K562 (cell line): ENCODE measurements at regions not wholly inside any gene's neighbourhood (a gene's known extent, or its start where the extent isn't known, plus 50 kb on each side); places are given as distances from the start of the nearest gene placed in this dataset.

Experiments
- ATAC-seq: fragments of 200-7000 bp; cut with Tn5 transposase; 3 replicates; pipeline ENCODE4 v1.9.1; 2020; ENCODE audit warnings: moderate library complexity
- BruUV-seq: library from RNA; stranded (reverse); fragments of 400-500 nt; replicated peaks from 2 replicates; lab custom pipeline; 2021; lab: Mats Ljungman, UMichigan
- CTCF ChIA-PET: fragments of 300-600 bp; formaldehyde crosslinking; extraction: SDS; loops from one replicate; lab custom pipeline; 2021; ENCODE audit warnings: low intra/inter-chr PET ratio; lab: Yijun Ruan, JAX
- POLR2A ChIA-PET: fragments of 300-600, 350-650 bp; sonication (Branson Sonifier 250); formaldehyde crosslinking; extraction: SDS; loops from one replicate; lab custom pipeline; 2021; ENCODE audit warnings: antibody characterized with exemption, inconsistent platforms; lab: Yijun Ruan, JAX
- DNase-seq, 4 experiments: peaks; one replicate each; pipeline versions ENCODE4 v3.0.0 to v3.0.0-alpha.2; 2011 to 2018; ENCODE audit warnings: low spot score in 3 of 4, mixed read lengths in 3 of 4; ENCODE audit errors: extremely low read depth in 1 of 4
- FAIRE-seq: peaks from 2 replicates; lab custom pipeline; 2011; peaks lifted over from hg19 to GRCh38; lab: Jason Lieb, UNC
- H2AFZ ChIP-seq: 2 replicates; pipeline ENCODE4 v1.6.0; 2011; ENCODE audit warnings: low read depth, low read length, control low read depth, inconsistent platforms
- H3K27ac ChIP-seq: fragments of 200-600 bp; 3 replicates; pipeline ENCODE4 v1.8.0; 2011; ENCODE audit warnings: low read depth, mild to moderate bottlenecking, control low read depth, inconsistent platforms, low read length, moderate library complexity, mixed read lengths; ENCODE audit errors: extremely low read depth
- H3K27me3 ChIP-seq, 2 experiments: fragments of 300-600 bp in 1 of 2; 2 replicates in 1 of 2; 3 replicates in 1 of 2; pipeline versions ENCODE4 v1.6.0 to v1.8.0; 2011; ENCODE audit warnings: inconsistent platforms in 2 of 2, low read length in 2 of 2, mild to moderate bottlenecking in 1 of 2, mixed read lengths in 1 of 2, moderate library complexity in 1 of 2; ENCODE audit not compliant: control insufficient read depth in 2 of 2, insufficient read depth in 2 of 2
- H3K36me3 ChIP-seq: fragments of 300-600 bp; 3 replicates; pipeline ENCODE4 v1.8.0; 2011; ENCODE audit warnings: mild to moderate bottlenecking, low read length, inconsistent platforms; ENCODE audit not compliant: control insufficient read depth, insufficient read depth
- H3K4me1 ChIP-seq, 2 experiments: fragments of 200-600 bp in 1 of 2; replicated peaks in 1 of 2; 2 replicates in 1 of 2; 3 replicates in 1 of 2; pipeline versions ENCODE4 v1.5.1 to v1.8.0; 2011; ENCODE audit warnings: inconsistent platforms in 2 of 2, low read length in 2 of 2, mild to moderate bottlenecking in 1 of 2, mixed read lengths in 1 of 2, moderate library complexity in 1 of 2; ENCODE audit not compliant: control insufficient read depth in 2 of 2, insufficient read depth in 2 of 2
- H3K4me2 ChIP-seq: 2 replicates; pipeline ENCODE4 v1.6.1; 2011; ENCODE audit warnings: low read length, control low read depth, inconsistent platforms, mixed read lengths; ENCODE audit not compliant: insufficient read depth
- H3K4me3 ChIP-seq: fragments of 200-600 bp; sonication (generic), shearing (Covaris generic); 2 replicates; pipeline ENCODE4 v1.5.1; 2016; ENCODE audit warnings: control low read depth, inconsistent platforms
- H3K79me2 ChIP-seq: fragments of 200-600 bp; 3 replicates; pipeline ENCODE4 v1.8.0; 2011; ENCODE audit warnings: low read length, inconsistent platforms; ENCODE audit not compliant: control insufficient read depth, insufficient read depth
- H3K9ac ChIP-seq, 2 experiments: 2 replicates each; pipeline versions ENCODE4 v1.6.0 to v1.6.1; 2011; ENCODE audit warnings: low read depth in 2 of 2, low read length in 2 of 2, control low read depth in 1 of 2, inconsistent platforms in 1 of 2, mild to moderate bottlenecking in 1 of 2, mixed read lengths in 1 of 2; ENCODE audit not compliant: insufficient read depth in 1 of 2
- H3K9me1 ChIP-seq: one replicate; pipeline ENCODE4 v1.6.0; 2011; ENCODE audit warnings: inconsistent platforms, mild to moderate bottlenecking, low read length, moderate library complexity; ENCODE audit not compliant: control insufficient read depth, insufficient read depth
- H3K9me3 ChIP-seq: replicated peaks from 2 replicates; pipeline ENCODE4 v1.5.1; 2011; ENCODE audit warnings: low read depth, low read length, inconsistent platforms; ENCODE audit not compliant: control insufficient read depth, insufficient read depth
- H4K20me1 ChIP-seq: replicated peaks from 2 replicates; pipeline ENCODE4 v1.6.1; 2011; ENCODE audit warnings: low read length, inconsistent platforms, mixed read lengths; ENCODE audit not compliant: control insufficient read depth, insufficient read depth
- CBFA2T2 ChIP-seq: fragments of 450-650 bp; conservative IDR thresholded peaks from 2 replicates; pipeline ENCODE4 v1.6.1; 2017; ENCODE audit warnings: mild to moderate bottlenecking
- DNMT1 ChIP-seq: fragments of 450-650 bp; IDR thresholded peaks from 2 replicates; pipeline ENCODE4 v1.6.1; 2016; ENCODE audit warnings: antibody characterized with exemption, mild to moderate bottlenecking
- DPF2 ChIP-seq: fragments of 450-650 bp; IDR thresholded peaks from 2 replicates; pipeline ENCODE4 v1.6.1; 2016
- FOXA1 ChIP-seq: fragments of 450-650 bp; IDR thresholded peaks from 2 replicates; pipeline ENCODE4 v1.6.1; 2016; ENCODE audit warnings: mild to moderate bottlenecking, borderline replicate concordance
- NR2C2 ChIP-seq, 2 experiments: fragments of 200-800 bp in 1 of 2; sonication (Bioruptor generic) in 1 of 2; sonication (generic) in 1 of 2; formaldehyde crosslinking in 1 of 2; IDR thresholded peaks; 2 replicates each; pipeline versions ENCODE4 v1.6.1 to v1.8.0; 2016 to 2022; ENCODE audit warnings: mild to moderate bottlenecking in 1 of 2, missing compliant biosample characterization in 1 of 2, missing genetic modification characterization in 1 of 2, missing genetic modification reagents in 1 of 2
- SETDB1 ChIP-seq: IDR thresholded peaks from one replicate; pipeline ENCODE4 v1.6.1; 2012; ENCODE audit warnings: low read length, control low read depth, inconsistent platforms
- ZBTB17 ChIP-seq: fragments of 450-650 bp; formaldehyde crosslinking; IDR thresholded peaks from 2 replicates; pipeline ENCODE4 v1.4.0; 2020; ENCODE audit warnings: mild to moderate bottlenecking
- ZNF79 ChIP-seq: fragments of 250-450 bp; sonication (Bioruptor Pico); IDR thresholded peaks from 2 replicates; pipeline ENCODE4 v1.4.0; 2020; ENCODE audit warnings: low read depth, mild to moderate bottlenecking, moderate library complexity
- WGBS: fragments of 100-300 bp; shearing (Covaris generic); methylation state at CpG from one replicate; pipeline ENCODE4 v1.1.6; 2016; ENCODE audit warnings: low coverage, mixed read lengths; ENCODE audit not compliant: insufficient coverage; ENCODE audit errors: missing lambda C conversion rate; 5-methylcytosine and 5-hydroxymethylcytosine counted together
- in situ Hi-C: fragments of 300-500 bp; cut with MboI; formaldehyde crosslinking; loops from 4 replicates; pipeline ENCODE4 v1.15.0; 2018; ENCODE audit warnings: inconsistent platforms, mixed read lengths
- intact Hi-C: fragments of 100-400 bp; cut with micrococcal nuclease; formaldehyde crosslinking; loops from 2 replicates; pipeline ENCODE4 v1.14.2; 2022
- TF ChIP-seq, protein P1 (sequence below), 2 experiments: IDR thresholded peaks in 1 of 2; conservative IDR thresholded peaks in 1 of 2; 2 replicates each; pipeline ENCODE4 v1.6.1; 2016; ENCODE audit warnings: low read depth in 2 of 2, mild to moderate bottlenecking in 1 of 2, missing compliant biosample characterization in 1 of 2, missing genetic modification characterization in 1 of 2, moderate library complexity in 1 of 2
- TF ChIP-seq, protein P2 (sequence below): fragments of 250-450 bp; sonication (Bioruptor Pico); IDR thresholded peaks from 2 replicates; pipeline ENCODE4 v1.5.0; 2021
- TF ChIP-seq, protein P3 (sequence below): fragments of 450-650 bp; IDR thresholded peaks from 2 replicates; pipeline ENCODE4 v1.6.1; 2014; ENCODE audit warnings: low read depth, mild to moderate bottlenecking, moderate library complexity, borderline replicate concordance
- TF ChIP-seq, protein P4 (sequence below): fragments of 450-650 bp; IDR thresholded peaks from 2 replicates; pipeline ENCODE4 v1.6.1; 2016; ENCODE audit warnings: mild to moderate bottlenecking
- TF ChIP-seq, protein P5 (sequence below), 3 experiments: fragments of 200-800 bp in 1 of 3; sonication (Bioruptor generic) in 1 of 3; sonication (generic) in 1 of 3; formaldehyde crosslinking in 1 of 3; IDR thresholded peaks; 2 replicates each; pipeline versions ENCODE4 v1.6.1 to v1.8.0; 2016 to 2022; ENCODE audit warnings: mild to moderate bottlenecking in 2 of 3, missing compliant biosample characterization in 2 of 3, missing genetic modification characterization in 2 of 3, missing genetic modification reagents in 1 of 3

DNA sequence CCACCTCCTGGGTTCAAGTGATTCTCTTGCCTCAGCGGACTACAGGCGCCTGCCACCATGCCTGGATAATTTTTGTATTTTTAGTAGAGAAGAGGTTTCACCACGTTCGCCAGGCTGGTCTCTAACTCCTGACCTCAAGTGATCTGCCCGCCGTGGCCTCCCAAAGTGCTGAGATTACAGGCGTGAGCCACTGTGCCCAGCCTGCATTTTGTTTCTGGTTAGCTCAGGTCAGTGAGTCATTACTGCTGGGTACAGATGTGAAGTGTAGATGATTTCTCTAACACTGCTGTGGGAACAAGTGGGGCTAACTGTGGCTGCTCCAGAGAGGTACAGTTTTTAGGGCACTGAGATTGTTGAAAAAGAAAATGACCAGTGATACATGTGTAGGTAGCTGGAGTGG lies 188.6 kb downstream of the PRL start:
- Histone ChIP-seq H2AFZ (no peak overlapping the region), H3K4me1 (no peaks in the 10 kb centered on the region), H3K9me3 (no peaks in the 10 kb centered on the region), H4K20me1 (no peaks in the 10 kb centered on the region), H3K4me2 (no peak overlapping the region), H3K27me3 (peaks cover 7 to 9% of the 10 kb centered on the region in 2 experiments; a peak in 1 of 5 replicates), H3K9ac (no peak overlapping the region), H3K79me2 (no peaks in the 10 kb centered on the region), H3K27ac (no peak overlapping the region), H3K36me3 (no peaks in the 10 kb centered on the region), H3K4me3 (no peak overlapping the region), H3K9me1 (no peaks in the 10 kb centered on the region)
- ATAC-seq = no peak; the same call in 2 of the 3 replicates
- in situ Hi-C loops (no loop called here), intact Hi-C loops (no loop called here)
- no peak for DNase-seq
- no peak for FAIRE-seq
- ChIA-PET CTCF (no interaction called here), POLR2A (no interaction called here)
- BruUV-seq = no TSS peak
- 2% methylated on average over 7 of the region's 7 CpGs for WGBS
- TF ChIP-seq, protein P1, sequence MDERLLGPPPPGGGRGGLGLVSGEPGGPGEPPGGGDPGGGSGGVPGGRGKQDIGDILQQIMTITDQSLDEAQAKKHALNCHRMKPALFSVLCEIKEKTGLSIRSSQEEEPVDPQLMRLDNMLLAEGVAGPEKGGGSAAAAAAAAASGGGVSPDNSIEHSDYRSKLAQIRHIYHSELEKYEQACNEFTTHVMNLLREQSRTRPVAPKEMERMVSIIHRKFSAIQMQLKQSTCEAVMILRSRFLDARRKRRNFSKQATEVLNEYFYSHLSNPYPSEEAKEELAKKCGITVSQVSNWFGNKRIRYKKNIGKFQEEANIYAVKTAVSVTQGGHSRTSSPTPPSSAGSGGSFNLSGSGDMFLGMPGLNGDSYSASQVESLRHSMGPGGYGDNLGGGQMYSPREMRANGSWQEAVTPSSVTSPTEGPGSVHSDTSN (CRISPR knock-in tag; IDR thresholded peaks at IDR 0.05; ENCODE audit: low read depth) = no peak
- TF ChIP-seq, protein P1 (tag; conservative IDR thresholded peaks at IDR 0.05; ENCODE audit: low read depth) = no peak
- TF ChIP-seq FOXA1 (no peak), CBFA2T2 (no peak), NR2C2 (CRISPR knock-in tag; IDR thresholded peaks at IDR 0.05) (no peak), NR2C2 (tag; IDR thresholded peaks at IDR 0.05) (no peak), ZNF79 (no peak), ZBTB17 (CRISPR knock-in tag) (no peak), DNMT1 (no peak), SETDB1 (no peak), DPF2 (no peak)
- TF ChIP-seq, protein P2, sequence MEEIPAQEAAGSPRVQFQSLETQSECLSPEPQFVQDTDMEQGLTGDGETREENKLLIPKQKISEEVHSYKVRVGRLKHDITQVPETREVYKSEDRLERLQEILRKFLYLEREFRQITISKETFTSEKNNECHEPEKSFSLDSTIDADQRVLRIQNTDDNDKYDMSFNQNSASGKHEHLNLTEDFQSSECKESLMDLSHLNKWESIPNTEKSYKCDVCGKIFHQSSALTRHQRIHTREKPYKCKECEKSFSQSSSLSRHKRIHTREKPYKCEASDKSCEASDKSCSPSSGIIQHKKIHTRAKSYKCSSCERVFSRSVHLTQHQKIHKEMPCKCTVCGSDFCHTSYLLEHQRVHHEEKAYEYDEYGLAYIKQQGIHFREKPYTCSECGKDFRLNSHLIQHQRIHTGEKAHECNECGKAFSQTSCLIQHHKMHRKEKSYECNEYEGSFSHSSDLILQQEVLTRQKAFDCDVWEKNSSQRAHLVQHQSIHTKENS (CRISPR knock-in tag) = no peak
- TF ChIP-seq, protein P3, sequence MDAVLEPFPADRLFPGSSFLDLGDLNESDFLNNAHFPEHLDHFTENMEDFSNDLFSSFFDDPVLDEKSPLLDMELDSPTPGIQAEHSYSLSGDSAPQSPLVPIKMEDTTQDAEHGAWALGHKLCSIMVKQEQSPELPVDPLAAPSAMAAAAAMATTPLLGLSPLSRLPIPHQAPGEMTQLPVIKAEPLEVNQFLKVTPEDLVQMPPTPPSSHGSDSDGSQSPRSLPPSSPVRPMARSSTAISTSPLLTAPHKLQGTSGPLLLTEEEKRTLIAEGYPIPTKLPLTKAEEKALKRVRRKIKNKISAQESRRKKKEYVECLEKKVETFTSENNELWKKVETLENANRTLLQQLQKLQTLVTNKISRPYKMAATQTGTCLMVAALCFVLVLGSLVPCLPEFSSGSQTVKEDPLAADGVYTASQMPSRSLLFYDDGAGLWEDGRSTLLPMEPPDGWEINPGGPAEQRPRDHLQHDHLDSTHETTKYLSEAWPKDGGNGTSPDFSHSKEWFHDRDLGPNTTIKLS = no peak
- TF ChIP-seq, protein P4, sequence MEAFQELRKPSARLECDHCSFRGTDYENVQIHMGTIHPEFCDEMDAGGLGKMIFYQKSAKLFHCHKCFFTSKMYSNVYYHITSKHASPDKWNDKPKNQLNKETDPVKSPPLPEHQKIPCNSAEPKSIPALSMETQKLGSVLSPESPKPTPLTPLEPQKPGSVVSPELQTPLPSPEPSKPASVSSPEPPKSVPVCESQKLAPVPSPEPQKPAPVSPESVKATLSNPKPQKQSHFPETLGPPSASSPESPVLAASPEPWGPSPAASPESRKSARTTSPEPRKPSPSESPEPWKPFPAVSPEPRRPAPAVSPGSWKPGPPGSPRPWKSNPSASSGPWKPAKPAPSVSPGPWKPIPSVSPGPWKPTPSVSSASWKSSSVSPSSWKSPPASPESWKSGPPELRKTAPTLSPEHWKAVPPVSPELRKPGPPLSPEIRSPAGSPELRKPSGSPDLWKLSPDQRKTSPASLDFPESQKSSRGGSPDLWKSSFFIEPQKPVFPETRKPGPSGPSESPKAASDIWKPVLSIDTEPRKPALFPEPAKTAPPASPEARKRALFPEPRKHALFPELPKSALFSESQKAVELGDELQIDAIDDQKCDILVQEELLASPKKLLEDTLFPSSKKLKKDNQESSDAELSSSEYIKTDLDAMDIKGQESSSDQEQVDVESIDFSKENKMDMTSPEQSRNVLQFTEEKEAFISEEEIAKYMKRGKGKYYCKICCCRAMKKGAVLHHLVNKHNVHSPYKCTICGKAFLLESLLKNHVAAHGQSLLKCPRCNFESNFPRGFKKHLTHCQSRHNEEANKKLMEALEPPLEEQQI = no peak
- TF ChIP-seq, protein P5, sequence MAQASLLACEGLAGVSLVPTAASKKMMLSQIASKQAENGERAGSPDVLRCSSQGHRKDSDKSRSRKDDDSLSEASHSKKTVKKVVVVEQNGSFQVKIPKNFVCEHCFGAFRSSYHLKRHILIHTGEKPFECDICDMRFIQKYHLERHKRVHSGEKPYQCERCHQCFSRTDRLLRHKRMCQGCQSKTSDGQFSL (CRISPR knock-in tag; IDR thresholded peaks at IDR 0.05) = no peak
- TF ChIP-seq, protein P5 (tag; IDR thresholded peaks at IDR 0.05) = no peak
